ENCODE measurements at regions not wholly inside any gene's neighbourhood (a gene's known extent, or its start where the extent isn't known, plus 50 kb on each side); places are given as distances from the start of the nearest gene placed in this dataset.
"Not testable (repeated sequence)": the region's sequence is repeated elsewhere in the genome, so short reads cannot be mapped to it uniquely, and the experiment has no call there.

DNA sequence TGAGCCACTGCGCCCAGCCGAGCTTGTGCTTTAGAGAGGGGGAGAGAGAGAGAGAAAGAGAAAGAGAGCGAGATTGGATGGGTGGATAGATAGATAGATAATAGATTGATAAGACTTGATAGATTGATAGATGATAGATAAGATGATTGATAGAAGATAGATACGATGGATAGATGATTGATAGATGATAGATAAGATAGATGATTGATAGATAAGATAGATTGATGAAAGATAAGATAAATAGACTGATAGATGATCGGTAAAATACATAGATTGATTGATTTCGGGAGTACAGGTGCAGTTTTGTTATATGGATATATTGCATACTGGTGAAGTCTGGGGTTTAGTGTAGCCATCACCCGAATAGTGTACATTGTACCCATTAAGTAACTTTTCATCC is 65.9 kb downstream of the SPRING1 start (continued):
- TF ChIP-seq NRF1 (IDR thresholded peaks at IDR 0.05; ENCODE audit: low read depth, low read length) = no peak
- no peak for TF ChIP-seq TEAD4 (IDR thresholded peaks at IDR 0.05; ENCODE audit: borderline replicate concordance, insufficient read depth)
- no peak for TF ChIP-seq SIN3A (IDR thresholded peaks at IDR 0.05; ENCODE audit: borderline replicate concordance, low read depth, low read length)
- TF ChIP-seq RFX5 (IDR thresholded peaks at IDR 0.05; ENCODE audit: low read length) = no peak
- no peak for TF ChIP-seq RAD21 (IDR thresholded peaks at IDR 0.05; ENCODE audit: low read length)

GRCh38 chr12:116670859-116671258 is 67.0 kb downstream of the SPRING1 start:
- Histone ChIP-seq H3K9me3 (no peaks in the 10 kb centered on the region), H3K4me3 (ENCODE audit: low read depth in 2 of 2, low read length in 1 of 2) (no peak overlapping the region), H4K20me1 (ENCODE audit: insufficient read depth) (no peaks in the 10 kb centered on the region), H3K4me2 (no peak overlapping the region), H3K27ac (ENCODE audit: low read depth in 2 of 2, low read length in 1 of 2) (no peak overlapping the region), H3F3A (replicated peaks; ENCODE audit: insufficient read depth) (no peaks in the 10 kb centered on the region), H3K79me2 (ENCODE audit: insufficient read depth) (no peaks in the 10 kb centered on the region), H2AFZ (ENCODE audit: low read depth) (no peak overlapping the region), H3K36me3 (replicated peaks in 1 of 2; ENCODE audit: control insufficient read depth in 1 of 2, insufficient read depth in 2 of 2, low read length in 1 of 2) (no peaks in the 10 kb centered on the region), H3K9ac (no peak overlapping the region), H3K27me3 (ENCODE audit: insufficient read depth) (no peaks in the 10 kb centered on the region), H3K9me2 (no peaks in the 10 kb centered on the region), H3K4me1 (ENCODE audit: control insufficient read depth in 1 of 2, insufficient read depth in 2 of 2, low read depth in 1 of 2, low read length in 1 of 2) (no peaks in the 10 kb centered on the region)
- DNase-seq = no peak
- POLR2A ChIA-PET = no interaction called here
- TF ChIP-seq NRF1 (IDR thresholded peaks at IDR 0.05; ENCODE audit: low read depth, low read length) = no peak
- no peak for TF ChIP-seq TCF12 (IDR thresholded peaks at IDR 0.05)
- TF ChIP-seq RAD21 (IDR thresholded peaks at IDR 0.05; ENCODE audit: low read length) = no peak
- TF ChIP-seq REST (IDR thresholded peaks at IDR 0.05; ENCODE audit: low read depth, low read length) = no peak
- no peak for TF ChIP-seq FOXM1 (IDR thresholded peaks at IDR 0.05; ENCODE audit: low read depth)
- TF ChIP-seq, protein P1, sequence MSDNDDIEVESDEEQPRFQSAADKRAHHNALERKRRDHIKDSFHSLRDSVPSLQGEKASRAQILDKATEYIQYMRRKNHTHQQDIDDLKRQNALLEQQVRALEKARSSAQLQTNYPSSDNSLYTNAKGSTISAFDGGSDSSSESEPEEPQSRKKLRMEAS (IDR thresholded peaks at IDR 0.05; ENCODE audit: low read depth) = no peak
- no peak for TF ChIP-seq RFX5 (IDR thresholded peaks at IDR 0.05; ENCODE audit: low read length)
- TF ChIP-seq GABPA (IDR thresholded peaks at IDR 0.05; ENCODE audit: low read depth) = no peak
- no peak for TF ChIP-seq POLR2AphosphoS5 (IDR thresholded peaks at IDR 0.05; ENCODE audit: low read depth, low read length)
- no peak for TF ChIP-seq NFIC (IDR thresholded peaks at IDR 0.05; ENCODE audit: borderline replicate concordance)
- CTCF ChIA-PET = no interaction called here

GRCh38 chr12:116667752-116668151 is 70.1 kb downstream of the SPRING1 start:
- 96% methylated on average over 10 of the region's 10 CpGs for WGBS (ENCODE audit: low lambda C conversion rate)
- TF ChIP-seq RFX5 (IDR thresholded peaks at IDR 0.05; ENCODE audit: low read length) (no peak), TAF1 (IDR thresholded peaks at IDR 0.05; ENCODE audit: borderline replicate concordance, low read depth, low read length) (no peak), CTCF (IDR thresholded peaks at IDR 0.05) (no peak), RAD21 (IDR thresholded peaks at IDR 0.05; ENCODE audit: low read length) (no peak)
- TF ChIP-seq, protein P2, sequence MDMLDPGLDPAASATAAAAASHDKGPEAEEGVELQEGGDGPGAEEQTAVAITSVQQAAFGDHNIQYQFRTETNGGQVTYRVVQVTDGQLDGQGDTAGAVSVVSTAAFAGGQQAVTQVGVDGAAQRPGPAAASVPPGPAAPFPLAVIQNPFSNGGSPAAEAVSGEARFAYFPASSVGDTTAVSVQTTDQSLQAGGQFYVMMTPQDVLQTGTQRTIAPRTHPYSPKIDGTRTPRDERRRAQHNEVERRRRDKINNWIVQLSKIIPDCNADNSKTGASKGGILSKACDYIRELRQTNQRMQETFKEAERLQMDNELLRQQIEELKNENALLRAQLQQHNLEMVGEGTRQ (IDR thresholded peaks at IDR 0.05; ENCODE audit: borderline replicate concordance, low read depth, low read length) = no peak

GRCh38 chr12:116666829-116667228 is 71.0 kb downstream of the SPRING1 start:
- H3K9me2 ChIP-seq; H3K36me3 ChIP-seq (replicated peaks in 1 of 2; ENCODE audit: control insufficient read depth in 1 of 2, insufficient read depth in 2 of 2, low read length in 1 of 2); H3K27ac ChIP-seq (ENCODE audit: low read depth in 2 of 2, low read length in 1 of 2); H3K4me1 ChIP-seq (ENCODE audit: control insufficient read depth in 1 of 2, insufficient read depth in 2 of 2, low read depth in 1 of 2, low read length in 1 of 2); H4K20me1 ChIP-seq (ENCODE audit: insufficient read depth); POLR2A ChIA-PET; H3F3A ChIP-seq (replicated peaks; ENCODE audit: insufficient read depth); H3K9me3 ChIP-seq; H3K79me2 ChIP-seq (ENCODE audit: insufficient read depth); H3K27me3 ChIP-seq (ENCODE audit: insufficient read depth); H3K9ac ChIP-seq; DNase-seq; H3K4me3 ChIP-seq (ENCODE audit: low read depth in 2 of 2, low read length in 1 of 2); H2AFZ ChIP-seq (ENCODE audit: low read depth); H3K4me2 ChIP-seq: not testable (repeated sequence)
- 82% methylated on average over 5 of the region's 8 CpGs for WGBS (ENCODE audit: low lambda C conversion rate)
- CTCF ChIA-PET = interaction anchor here (1.3 kb wide), 1 partner anchor 23 kb away, joined by 3 read pairs; no protein-coding TSS in a partner anchor

More at GRCh38 chr12:116667752-116668151, 70.1 kb downstream of the SPRING1 start:
- no peaks in the 10 kb centered on the region for H3F3A ChIP-seq (replicated peaks; ENCODE audit: insufficient read depth)
- DNase-seq = no peak
- ChIA-PET POLR2A (no interaction called here), CTCF (no interaction called here)
- no peaks in the 10 kb centered on the region for H3K79me2 ChIP-seq (ENCODE audit: insufficient read depth)
- H3K4me2 ChIP-seq = no peak overlapping the region
- no peaks in the 10 kb centered on the region for H3K9me2 ChIP-seq
- no peaks in the 10 kb centered on the region; a peak in 1 of 4 replicates for H3K4me1 ChIP-seq (ENCODE audit: control insufficient read depth in 1 of 2, insufficient read depth in 2 of 2, low read depth in 1 of 2, low read length in 1 of 2)
- no peak overlapping the region for H2AFZ ChIP-seq (ENCODE audit: low read depth)
- no peaks in the 10 kb centered on the region for H3K27me3 ChIP-seq (ENCODE audit: insufficient read depth)
- H3K9me3 ChIP-seq = no peaks in the 10 kb centered on the region
- H3K9ac ChIP-seq = no peak overlapping the region
- H3K4me3 ChIP-seq (ENCODE audit: low read depth in 2 of 2, low read length in 1 of 2) = no peak overlapping the region
- no peak overlapping the region for H3K27ac ChIP-seq (ENCODE audit: low read depth in 2 of 2, low read length in 1 of 2)
- H4K20me1 ChIP-seq (ENCODE audit: insufficient read depth) = no peaks in the 10 kb centered on the region
- H3K36me3 ChIP-seq (replicated peaks in 1 of 2; ENCODE audit: control insufficient read depth in 1 of 2, insufficient read depth in 2 of 2, low read length in 1 of 2) = no peaks in the 10 kb centered on the region
